ENCODE measurements at regions not wholly inside any gene's neighbourhood (a gene's known extent, or its start where the extent isn't known, plus 50 kb on each side); places are given as distances from the start of the nearest gene placed in this dataset.

GRCh38 chr3:118226206-118226605, 808.4 kb downstream of the IGSF11 start:
- no peaks in the 10 kb centered on the region for H3K4me1 ChIP-seq (ENCODE audit: control insufficient read depth, insufficient read depth, low read length)
- peaks cover 8% of the 10 kb centered on the region for H3K9me3 ChIP-seq (ENCODE audit: control insufficient read depth, low read length)
- Mint-ChIP-seq H3K27ac (no peak overlapping the region), H3K27me3 (ENCODE audit: insufficient read depth) (no peaks in the 10 kb centered on the region), H3K4me1 (no peaks in the 10 kb centered on the region), H3K4me3 (no peak overlapping the region), H3K9me3 (peaks cover 7% of the 10 kb centered on the region), H3K36me3 (ENCODE audit: low read depth) (no peaks in the 10 kb centered on the region)
- no peak overlapping the region for H3K9ac ChIP-seq (ENCODE audit: extremely low read depth, low read length, poor library complexity, severe bottlenecking)
- H3K27ac ChIP-seq (ENCODE audit: low read depth, low read length), result no peak overlapping the region
- H3K27me3 ChIP-seq (ENCODE audit: control insufficient read depth, insufficient read depth, low read length, poor library complexity, severe bottlenecking), result no peaks in the 10 kb centered on the region
- H3K4me3 ChIP-seq (ENCODE audit: low read length), result no peak overlapping the region
- DNase-seq, result no peak
- TF ChIP-seq CTCF (conservative IDR thresholded peaks at IDR 0.05), result no peak
- 88 to 100% methylated on average over 1 to 3 of the region's 3 CpGs for WGBS, 2 experiments (ENCODE audit: insufficient coverage in 1 of 2, insufficient read length in 1 of 2)
- H3K36me3 ChIP-seq (ENCODE audit: control insufficient read depth, insufficient read depth, low read length), result no peaks in the 10 kb centered on the region

DNA sequence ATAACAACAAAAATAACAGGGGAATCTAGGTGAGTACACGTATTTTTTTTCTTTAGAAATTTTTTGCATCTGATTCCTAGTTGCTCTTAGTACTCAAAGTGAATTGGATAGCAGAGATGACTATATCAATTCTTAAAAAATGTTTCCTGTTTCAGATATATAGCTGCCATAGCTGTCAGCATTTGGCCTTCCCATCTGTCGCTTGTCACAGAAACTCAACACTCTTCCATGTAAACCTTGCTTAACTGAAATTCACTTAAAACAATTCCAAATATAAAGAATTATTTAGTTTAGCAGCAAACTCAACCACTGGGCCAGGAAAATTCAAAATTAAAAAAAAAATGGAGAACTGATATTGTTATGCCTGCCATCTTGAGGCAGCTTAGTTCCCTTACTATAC, 807.5 kb downstream of the IGSF11 start:
- WGBS, 2 experiments (ENCODE audit: insufficient coverage in 1 of 2, insufficient read length in 1 of 2), result 83 to 89% methylated on average over 1 to 2 of the region's 2 CpGs
- Histone ChIP-seq H3K27me3 (ENCODE audit: control insufficient read depth, insufficient read depth, low read length, poor library complexity, severe bottlenecking) (no peaks in the 10 kb centered on the region), H3K4me3 (ENCODE audit: low read length) (no peak overlapping the region), H3K9me3 (ENCODE audit: control insufficient read depth, low read length) (no peaks in the 10 kb centered on the region), H3K4me1 (ENCODE audit: control insufficient read depth, insufficient read depth, low read length) (no peaks in the 10 kb centered on the region), H3K9ac (ENCODE audit: extremely low read depth, low read length, poor library complexity, severe bottlenecking) (no peak overlapping the region), H3K27ac (ENCODE audit: low read depth, low read length) (no peak overlapping the region), H3K36me3 (ENCODE audit: control insufficient read depth, insufficient read depth, low read length) (no peaks in the 10 kb centered on the region)
- H3K9me3 Mint-ChIP-seq, result no peaks in the 10 kb centered on the region
- no peaks in the 10 kb centered on the region for H3K27me3 Mint-ChIP-seq (ENCODE audit: insufficient read depth)
- H3K27ac Mint-ChIP-seq, result no peak overlapping the region
- no peak for DNase-seq
- H3K4me3 Mint-ChIP-seq, result no peak overlapping the region
- no peak for TF ChIP-seq CTCF (conservative IDR thresholded peaks at IDR 0.05)
- no peaks in the 10 kb centered on the region for H3K4me1 Mint-ChIP-seq
- no peaks in the 10 kb centered on the region for H3K36me3 Mint-ChIP-seq (ENCODE audit: low read depth)

DNA sequence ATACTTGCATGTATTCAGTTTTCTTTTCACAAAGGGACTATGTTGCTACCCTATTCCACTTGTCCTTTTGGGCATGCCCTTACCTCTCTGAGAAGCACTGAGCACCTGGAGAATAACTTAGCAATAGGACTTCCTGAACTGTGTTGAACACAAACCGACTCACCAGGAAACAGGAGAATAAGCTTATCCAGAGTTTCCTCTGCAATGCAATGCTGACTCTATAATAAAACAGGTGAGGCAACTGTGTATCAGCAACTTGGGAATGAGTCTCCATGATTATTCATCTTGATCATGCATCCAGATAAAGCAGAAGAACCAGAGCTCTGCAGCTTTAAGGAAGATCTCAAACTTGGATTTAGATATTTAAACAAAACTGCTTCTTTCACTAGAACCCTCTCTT, 806.5 kb downstream of the IGSF11 start:
- no peak overlapping the region for H3K4me3 ChIP-seq (ENCODE audit: low read length)
- no peak for TF ChIP-seq CTCF (conservative IDR thresholded peaks at IDR 0.05)
- H3K27ac Mint-ChIP-seq, result no peak overlapping the region
- no peaks in the 10 kb centered on the region for H3K9me3 Mint-ChIP-seq
- H3K4me3 Mint-ChIP-seq, result no peak overlapping the region
- no peak overlapping the region for H3K9ac ChIP-seq (ENCODE audit: extremely low read depth, low read length, poor library complexity, severe bottlenecking)
- H3K36me3 Mint-ChIP-seq (ENCODE audit: low read depth), result no peaks in the 10 kb centered on the region
- H3K4me1 Mint-ChIP-seq, result no peaks in the 10 kb centered on the region
- no peak overlapping the region for H3K27ac ChIP-seq (ENCODE audit: low read depth, low read length)
- no peaks in the 10 kb centered on the region for H3K27me3 Mint-ChIP-seq (ENCODE audit: insufficient read depth)
- 89 to 91% methylated on average over 1 of the region's 1 CpG for WGBS, 2 experiments (ENCODE audit: insufficient coverage in 1 of 2, insufficient read length in 1 of 2)
- H3K9me3 ChIP-seq (ENCODE audit: control insufficient read depth, low read length), result no peaks in the 10 kb centered on the region
- no peaks in the 10 kb centered on the region for H3K36me3 ChIP-seq (ENCODE audit: control insufficient read depth, insufficient read depth, low read length)
- no peaks in the 10 kb centered on the region for H3K4me1 ChIP-seq (ENCODE audit: control insufficient read depth, insufficient read depth, low read length)
- no peak for DNase-seq
- H3K27me3 ChIP-seq (ENCODE audit: control insufficient read depth, insufficient read depth, low read length, poor library complexity, severe bottlenecking), result no peaks in the 10 kb centered on the region

Data from endodermal cell (in vitro differentiated cells).